ENCODE measurements at regions not wholly inside any gene's neighbourhood (a gene's known extent, or its start where the extent isn't known, plus 50 kb on each side); places are given as distances from the start of the nearest gene placed in this dataset.

- H3K9ac ChIP-seq (ENCODE audit: low read depth in 1 of 2, low read length in 2 of 2), result no peak overlapping the region
- no peaks in the 10 kb centered on the region for H3K9me3 ChIP-seq (ENCODE audit: control insufficient read depth in 4 of 4, low read length in 3 of 4)
- no peak overlapping the region for H3K27ac ChIP-seq (ENCODE audit: low read depth in 1 of 2, low read length in 2 of 2)
- no peaks in the 10 kb centered on the region for H3K4me1 ChIP-seq (ENCODE audit: control insufficient read depth in 4 of 4, insufficient read depth in 4 of 4, low read length in 3 of 4)
- H3K27me3 ChIP-seq (ENCODE audit: control insufficient read depth in 4 of 4, insufficient read depth in 4 of 4, low read length in 3 of 4), result peaks cover 0 to 9% (median 0%) of the 10 kb centered on the region in 4 donors
- no peaks in the 10 kb centered on the region for H3K36me3 ChIP-seq (ENCODE audit: control insufficient read depth in 4 of 4, insufficient read depth in 3 of 4, low read depth in 1 of 4, low read length in 3 of 4)
- no peak overlapping the region for H3K4me3 ChIP-seq (ENCODE audit: low read depth in 1 of 3, low read length in 3 of 3)
- TF ChIP-seq RXRA (IDR thresholded peaks at IDR 0.05) (no peak), ATF3 (IDR thresholded peaks at IDR 0.05) (no peak), RAD21 (IDR thresholded peaks at IDR 0.05) (no peak), GABPA (IDR thresholded peaks at IDR 0.05 in 1 of 2, conservative IDR thresholded peaks at IDR 0.05 in 1 of 2) (no peak), REST (IDR thresholded peaks at IDR 0.05) (no peak), FOXA2 (IDR thresholded peaks at IDR 0.05) (no peak), JUND (IDR thresholded peaks at IDR 0.05) (no peak), EGR1 (IDR thresholded peaks at IDR 0.05; ENCODE audit: low read depth in 2 of 2) (no peak), SP1 (IDR thresholded peaks at IDR 0.05) (no peak), ZBTB33 (IDR thresholded peaks at IDR 0.05) (no peak), HNF4G (IDR thresholded peaks at IDR 0.05) (no peak), CTCF (IDR thresholded peaks at IDR 0.05; ENCODE audit: low read depth, low read length, missing input control) (no peak), YY1 (IDR thresholded peaks at IDR 0.05) (no peak)
- no peak for DNase-seq (ENCODE audit: low spot score)
Observed at GRCh38 chr4:163892417-163892816, 397.9 kb downstream of the TMA16 start.

- 56% methylated on average over 3 of the region's 3 CpGs for WGBS
- H3K36me3 ChIP-seq (ENCODE audit: control insufficient read depth in 4 of 4, insufficient read depth in 3 of 4, low read depth in 1 of 4, low read length in 3 of 4), result no peaks in the 10 kb centered on the region
- no peak overlapping the region for H3K9ac ChIP-seq (ENCODE audit: low read depth in 1 of 2, low read length in 2 of 2)
- TF ChIP-seq REST (IDR thresholded peaks at IDR 0.05) (no peak), MAX (IDR thresholded peaks at IDR 0.05) (no peak), ZBTB33 (IDR thresholded peaks at IDR 0.05) (no peak), HNF4A (conservative IDR thresholded peaks at IDR 0.05) (no peak), RAD21 (IDR thresholded peaks at IDR 0.05) (no peak), JUND (IDR thresholded peaks at IDR 0.05) (no peak), GABPA (IDR thresholded peaks at IDR 0.05 in 1 of 2, conservative IDR thresholded peaks at IDR 0.05 in 1 of 2) (no peak), TAF1 (conservative IDR thresholded peaks at IDR 0.05) (no peak), FOXA1 (IDR thresholded peaks at IDR 0.05) (no peak), FOXA2 (IDR thresholded peaks at IDR 0.05) (no peak), HNF4G (IDR thresholded peaks at IDR 0.05) (no peak), SP1 (IDR thresholded peaks at IDR 0.05) (no peak)
Observed at GRCh38 chr4:163895378-163896005, 401.0 kb downstream of the TMA16 start.

More at GRCh38 chr4:163895378-163896005, 401.0 kb downstream of the TMA16 start:
- Histone ChIP-seq H3K9me3 (ENCODE audit: control insufficient read depth in 4 of 4, low read length in 3 of 4) (no peaks in the 10 kb centered on the region), H3K4me1 (ENCODE audit: control insufficient read depth in 4 of 4, insufficient read depth in 4 of 4, low read length in 3 of 4) (no peaks in the 10 kb centered on the region), H3K4me3 (ENCODE audit: low read depth in 1 of 3, low read length in 3 of 3) (no peak overlapping the region), H3K27me3 (ENCODE audit: control insufficient read depth in 4 of 4, insufficient read depth in 4 of 4, low read length in 3 of 4) (peaks cover 0 to 9% (median 0%) of the 10 kb centered on the region in 4 donors), H3K27ac (ENCODE audit: low read depth in 1 of 2, low read length in 2 of 2) (no peak overlapping the region)
- DNase-seq (ENCODE audit: low spot score), result no peak

Measured in liver (tissue), 8 donors.